NCI-H2171 (cell line): ENCODE measurements at regions not wholly inside any gene's neighbourhood (a gene's known extent, or its start where the extent isn't known, plus 50 kb on each side); places are given as distances from the start of the nearest gene placed in this dataset.

Experiments
- DNase-seq: peaks from one replicate; lab custom pipeline; 2025; lab: John Stamatoyannopoulos, UW

GRCh38 chr4:169810325-169811323, 52.9 kb upstream of the HPF1 start:
- DNase-seq = peak; percentile 8

- DNase-seq = no peak
Measured at GRCh38 chr4:169807934-169808509, 50.3 kb upstream of the HPF1 start.
